Epithelial cell of proximal tubule (primary cell): ENCODE measurements at regions not wholly inside any gene's neighbourhood (a gene's known extent, or its start where the extent isn't known, plus 50 kb on each side); places are given as distances from the start of the nearest gene placed in this dataset.
A peak's percentile ranks its signal among the peaks of the same experiment; 100 is the strongest.

ENCODE experiments used
- DNase-seq: peaks from one replicate; pipeline ENCODE4 v3.0.0-alpha.2; 2011; ENCODE audit warnings: low read depth
- H3K4me3 ChIP-seq: 2 replicates; pipeline ENCODE4 v1.5.1; 2011; ENCODE audit warnings: low read depth, mild to moderate bottlenecking, low read length
- CTCF ChIP-seq: conservative IDR thresholded peaks from 2 replicates; pipeline ENCODE4 v1.5.1; 2012; ENCODE audit warnings: low read depth, mild to moderate bottlenecking, low read length

- no peak for DNase-seq
- no peak for TF ChIP-seq CTCF
- no peak overlapping the region for H3K4me3 ChIP-seq
Measured at GRCh38 chr3:98968347-98968746, 66.9 kb upstream of the DCBLD2 start.

GRCh38 chr3:98967758-98968157 is 66.3 kb upstream of the DCBLD2 start:
- no peak for DNase-seq
- peak overlapping the region; percentile 23 for H3K4me3 ChIP-seq
- TF ChIP-seq CTCF, result no peak

GRCh38 chr3:98966862-98967546 is 65.5 kb upstream of the DCBLD2 start:
- H3K4me3 ChIP-seq, result peak overlapping the region; percentile 23
- no peak for TF ChIP-seq CTCF
- no peak for DNase-seq

- DNase-seq, result no peak
- no peak overlapping the region for H3K4me3 ChIP-seq
- no peak for TF ChIP-seq CTCF
Measured at GRCh38 chr3:98966434-98966833, 64.9 kb upstream of the DCBLD2 start.

GRCh38 chr3:98964784-98965183 is 63.3 kb upstream of the DCBLD2 start:
- DNase-seq, result no peak
- no peak overlapping the region for H3K4me3 ChIP-seq
- no peak for TF ChIP-seq CTCF

GRCh38 chr3:98963546-98963945 is 62.1 kb upstream of the DCBLD2 start:
- no peak for DNase-seq
- TF ChIP-seq CTCF, result no peak
- H3K4me3 ChIP-seq, result no peak overlapping the region

GRCh38 chr3:98962951-98963350 is 61.5 kb upstream of the DCBLD2 start:
- no peak overlapping the region for H3K4me3 ChIP-seq
- TF ChIP-seq CTCF, result no peak
- no peak for DNase-seq
